NCI-H1417 treated with DMSO at 0.1 percent for 48 hours (cell line): ENCODE measurements at regions not wholly inside any gene's neighbourhood (a gene's known extent, or its start where the extent isn't known, plus 50 kb on each side); places are given as distances from the start of the nearest gene placed in this dataset.
"Not testable (repeated sequence)": the region's sequence is repeated elsewhere in the genome, so short reads cannot be mapped to it uniquely, and the experiment has no call there.

Source experiments
- DNase-seq: peaks from one replicate; lab custom pipeline; 2025; lab: John Stamatoyannopoulos, UW

- not testable (repeated sequence) for DNase-seq
Measured at GRCh38 chr20:18876394-18876793, 62.8 kb downstream of the SCP2D1 start.

GRCh38 chr20:18879262-18879661 lies 65.7 kb downstream of the SCP2D1 start:
- DNase-seq: no peak

- DNase-seq: no peak
Measured at GRCh38 chr20:18886756-18887155, 73.2 kb downstream of the SCP2D1 start.

GRCh38 chr20:18901980-18902737 lies 88.6 kb downstream of the SCP2D1 start:
- DNase-seq: no peak

- no peak for DNase-seq
Measured at GRCh38 chr20:18904192-18904591, 90.6 kb downstream of the SCP2D1 start.

- no peak for DNase-seq
Measured at GRCh38 chr20:18904624-18905023, 91.0 kb downstream of the SCP2D1 start.

GRCh38 chr20:18906046-18906445 lies 92.5 kb downstream of the SCP2D1 start:
- no peak for DNase-seq

GRCh38 chr20:18907353-18907752 lies 93.8 kb downstream of the SCP2D1 start:
- DNase-seq: no peak

- DNase-seq: no peak
Measured at GRCh38 chr20:18908109-18908508, 94.5 kb downstream of the SCP2D1 start.

- no peak for DNase-seq
Measured at GRCh38 chr20:18909254-18909653, 95.7 kb downstream of the SCP2D1 start.

- DNase-seq: no peak
Measured at GRCh38 chr20:18913701-18914100, 100.1 kb downstream of the SCP2D1 start.

- DNase-seq: no peak
Measured at GRCh38 chr20:18914796-18915195, 101.2 kb downstream of the SCP2D1 start.

- no peak for DNase-seq
Measured at GRCh38 chr20:18916886-18917750, 103.5 kb downstream of the SCP2D1 start.

GRCh38 chr20:18919996-18920395 lies 106.4 kb downstream of the SCP2D1 start:
- no peak for DNase-seq

GRCh38 chr20:18921291-18921690 lies 107.7 kb downstream of the SCP2D1 start:
- DNase-seq: no peak

- DNase-seq: no peak
Measured at GRCh38 chr20:18922251-18922650, 108.7 kb downstream of the SCP2D1 start.

GRCh38 chr20:18922898-18923297 lies 109.3 kb downstream of the SCP2D1 start:
- no peak for DNase-seq

- no peak for DNase-seq
Measured at GRCh38 chr20:18926965-18927364, 113.4 kb downstream of the SCP2D1 start.

GRCh38 chr20:18928626-18929025 lies 115.0 kb downstream of the SCP2D1 start:
- DNase-seq: no peak

GRCh38 chr20:18929800-18930199 lies 116.2 kb downstream of the SCP2D1 start:
- no peak for DNase-seq

GRCh38 chr20:18943542-18943941 lies 130.0 kb downstream of the SCP2D1 start:
- no peak for DNase-seq

GRCh38 chr20:18956890-18957289 lies 143.3 kb downstream of the SCP2D1 start:
- no peak for DNase-seq

- DNase-seq: no peak
Measured at GRCh38 chr20:18957328-18957727, 143.7 kb downstream of the SCP2D1 start.
